ENCODE measurements at regions not wholly inside any gene's neighbourhood (a gene's known extent, or its start where the extent isn't known, plus 50 kb on each side); places are given as distances from the start of the nearest gene placed in this dataset.

DNA sequence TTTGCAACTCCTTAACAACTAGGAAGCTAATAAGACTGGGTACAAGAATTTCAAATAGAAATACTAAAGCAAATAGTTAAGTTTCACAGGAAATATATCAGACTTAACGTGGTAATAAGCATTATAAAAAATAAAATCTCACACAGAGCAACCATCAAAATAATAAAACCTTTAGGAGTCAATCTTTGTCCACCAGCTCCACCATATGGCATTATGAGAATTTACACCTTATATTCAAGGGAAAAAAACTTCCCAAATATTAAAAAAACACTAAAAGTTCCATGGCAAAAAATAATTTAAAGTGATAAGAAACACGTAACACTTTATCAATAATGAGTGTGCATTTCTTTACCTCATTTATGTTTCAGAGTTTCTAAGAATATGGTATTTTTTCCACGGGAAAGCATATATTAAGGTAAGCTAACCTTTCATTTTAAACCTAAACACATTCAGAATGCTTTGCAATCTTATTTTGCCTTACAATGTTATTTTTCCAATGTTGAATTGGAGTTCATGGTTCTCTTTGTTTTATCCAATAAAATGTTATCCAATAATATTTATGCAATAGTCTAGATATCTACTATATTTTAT lies 423.2 kb upstream of the SGCG start:
- Mint-ChIP-seq H3K36me3 (ENCODE audit: unreplicated experiment) (peaks cover 6% of the 10 kb centered on the region), H3K9me3 (ENCODE audit: unreplicated experiment) (no peaks in the 10 kb centered on the region), H3K27me3 (ENCODE audit: unreplicated experiment) (no peaks in the 10 kb centered on the region), H3K27ac (ENCODE audit: unreplicated experiment) (no peak overlapping the region), H3K4me3 (ENCODE audit: unreplicated experiment) (no peak overlapping the region), H3K4me1 (ENCODE audit: low read depth, unreplicated experiment) (no peaks in the 10 kb centered on the region)
- no peak for DNase-seq
- TF ChIP-seq, protein P1, sequence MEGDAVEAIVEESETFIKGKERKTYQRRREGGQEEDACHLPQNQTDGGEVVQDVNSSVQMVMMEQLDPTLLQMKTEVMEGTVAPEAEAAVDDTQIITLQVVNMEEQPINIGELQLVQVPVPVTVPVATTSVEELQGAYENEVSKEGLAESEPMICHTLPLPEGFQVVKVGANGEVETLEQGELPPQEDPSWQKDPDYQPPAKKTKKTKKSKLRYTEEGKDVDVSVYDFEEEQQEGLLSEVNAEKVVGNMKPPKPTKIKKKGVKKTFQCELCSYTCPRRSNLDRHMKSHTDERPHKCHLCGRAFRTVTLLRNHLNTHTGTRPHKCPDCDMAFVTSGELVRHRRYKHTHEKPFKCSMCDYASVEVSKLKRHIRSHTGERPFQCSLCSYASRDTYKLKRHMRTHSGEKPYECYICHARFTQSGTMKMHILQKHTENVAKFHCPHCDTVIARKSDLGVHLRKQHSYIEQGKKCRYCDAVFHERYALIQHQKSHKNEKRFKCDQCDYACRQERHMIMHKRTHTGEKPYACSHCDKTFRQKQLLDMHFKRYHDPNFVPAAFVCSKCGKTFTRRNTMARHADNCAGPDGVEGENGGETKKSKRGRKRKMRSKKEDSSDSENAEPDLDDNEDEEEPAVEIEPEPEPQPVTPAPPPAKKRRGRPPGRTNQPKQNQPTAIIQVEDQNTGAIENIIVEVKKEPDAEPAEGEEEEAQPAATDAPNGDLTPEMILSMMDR (IDR thresholded peaks at IDR 0.05; ENCODE audit: partially characterized antibody, unreplicated experiment) = no peak

DNA sequence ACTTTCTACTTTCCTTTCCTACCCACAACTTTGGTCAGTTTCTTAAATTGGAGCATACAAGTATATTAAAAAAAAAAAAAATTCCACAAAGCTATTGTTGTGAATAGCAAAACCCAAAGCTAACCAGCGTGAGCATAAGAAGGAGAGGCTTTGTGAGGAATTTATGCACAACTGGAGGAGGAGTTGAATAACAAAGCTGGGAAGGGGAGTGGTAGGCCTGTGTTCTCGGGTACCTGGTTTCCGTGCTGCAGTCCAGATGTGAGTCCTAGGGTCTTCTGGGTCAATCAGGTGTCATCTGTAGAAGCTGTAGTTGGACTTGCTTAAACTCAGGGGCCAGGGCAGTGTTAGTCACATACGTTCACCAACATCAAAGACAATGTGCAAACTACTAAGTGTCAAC lies 422.5 kb upstream of the SGCG start:
- H3K9me3 Mint-ChIP-seq (ENCODE audit: unreplicated experiment) = no peaks in the 10 kb centered on the region
- DNase-seq = no peak
- TF ChIP-seq, protein P1 (IDR thresholded peaks at IDR 0.05; ENCODE audit: partially characterized antibody, unreplicated experiment) = no peak
- no peak overlapping the region for H3K4me3 Mint-ChIP-seq (ENCODE audit: unreplicated experiment)
- H3K27me3 Mint-ChIP-seq (ENCODE audit: unreplicated experiment) = no peaks in the 10 kb centered on the region
- H3K4me1 Mint-ChIP-seq (ENCODE audit: low read depth, unreplicated experiment) = no peaks in the 10 kb centered on the region
- H3K27ac Mint-ChIP-seq (ENCODE audit: unreplicated experiment) = no peak overlapping the region
- H3K36me3 Mint-ChIP-seq (ENCODE audit: unreplicated experiment) = peaks cover 6% of the 10 kb centered on the region

DNA sequence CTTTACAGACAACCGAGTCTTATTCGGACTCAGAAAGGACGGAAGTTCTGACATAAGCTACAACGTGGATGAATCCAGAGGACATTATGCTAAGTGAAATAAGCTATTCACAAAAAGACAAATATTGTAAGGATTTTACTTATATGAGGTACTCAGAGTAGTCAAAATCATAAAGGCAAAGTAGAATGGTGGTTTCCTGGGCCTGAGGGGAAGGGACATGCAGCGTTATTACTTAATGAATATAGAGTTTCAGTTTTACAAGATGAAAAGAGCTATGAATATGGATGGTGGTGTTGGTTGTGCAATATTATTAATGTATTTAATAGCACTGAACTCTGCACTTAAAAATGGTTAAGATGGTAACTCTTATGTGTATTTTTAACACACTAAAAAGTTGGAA lies 419.1 kb upstream of the SGCG start:
- H3K4me3 Mint-ChIP-seq (ENCODE audit: unreplicated experiment) = no peak overlapping the region
- no peak for DNase-seq
- H3K27ac Mint-ChIP-seq (ENCODE audit: unreplicated experiment) = no peak overlapping the region
- H3K4me1 Mint-ChIP-seq (ENCODE audit: low read depth, unreplicated experiment) = peaks cover 4% of the 10 kb centered on the region
- TF ChIP-seq, protein P1 (IDR thresholded peaks at IDR 0.05; ENCODE audit: partially characterized antibody, unreplicated experiment) = no peak
- H3K36me3 Mint-ChIP-seq (ENCODE audit: unreplicated experiment) = no peaks in the 10 kb centered on the region
- H3K9me3 Mint-ChIP-seq (ENCODE audit: unreplicated experiment) = peaks cover 1% of the 10 kb centered on the region
- no peaks in the 10 kb centered on the region for H3K27me3 Mint-ChIP-seq (ENCODE audit: unreplicated experiment)

DNA sequence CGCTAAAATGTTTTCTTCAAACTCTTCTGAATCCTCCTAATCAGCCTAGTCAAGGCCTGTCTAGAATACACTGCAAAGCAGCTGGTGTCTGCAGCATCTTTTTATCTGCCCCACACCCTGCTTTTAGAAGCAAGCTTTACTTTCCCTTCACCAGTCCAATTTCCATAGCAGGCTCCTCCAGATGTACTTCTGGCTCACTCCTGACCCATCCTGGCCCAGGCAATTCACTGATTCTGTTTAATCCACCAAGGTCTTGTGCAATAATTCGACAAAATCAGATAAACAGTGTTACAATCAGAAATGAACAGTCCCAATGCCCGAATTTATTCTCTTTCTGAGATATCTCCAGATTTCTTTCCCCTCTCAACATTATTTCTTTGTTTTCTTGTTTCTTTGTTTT lies 415.2 kb upstream of the SGCG start:
- Mint-ChIP-seq H3K27ac (ENCODE audit: unreplicated experiment) (no peak overlapping the region), H3K27me3 (ENCODE audit: unreplicated experiment) (peaks cover under 1% of the 10 kb centered on the region), H3K4me3 (ENCODE audit: unreplicated experiment) (no peak overlapping the region), H3K36me3 (ENCODE audit: unreplicated experiment) (no peaks in the 10 kb centered on the region), H3K4me1 (ENCODE audit: low read depth, unreplicated experiment) (peaks cover 4% of the 10 kb centered on the region), H3K9me3 (ENCODE audit: unreplicated experiment) (peaks cover 1% of the 10 kb centered on the region)
- DNase-seq = no peak
- TF ChIP-seq, protein P1 (IDR thresholded peaks at IDR 0.05; ENCODE audit: partially characterized antibody, unreplicated experiment) = no peak

DNA sequence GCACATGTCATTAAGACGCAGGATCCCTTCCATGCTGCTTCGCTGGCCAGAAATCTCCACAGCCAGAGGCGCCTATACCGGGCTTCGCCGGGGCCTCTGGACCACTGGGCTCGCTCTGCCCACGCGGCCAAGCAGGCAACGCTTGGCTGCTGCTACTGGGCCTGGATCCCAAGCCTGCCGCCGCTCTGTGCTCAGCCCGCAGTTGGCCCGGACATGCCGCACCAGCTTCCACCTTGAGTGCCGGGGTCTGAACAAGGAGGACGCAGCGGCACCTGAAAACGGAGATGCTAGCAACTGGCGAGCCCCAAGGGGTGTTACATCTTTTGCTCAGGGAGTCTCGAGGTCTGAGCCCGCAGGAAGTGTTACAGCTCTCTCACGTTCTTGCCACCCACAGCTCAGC lies 409.9 kb upstream of the SGCG start:
- H3K4me1 Mint-ChIP-seq (ENCODE audit: low read depth, unreplicated experiment) = peaks cover 3% of the 10 kb centered on the region
- no peak for DNase-seq
- H3K4me3 Mint-ChIP-seq (ENCODE audit: unreplicated experiment) = no peak overlapping the region
- H3K27ac Mint-ChIP-seq (ENCODE audit: unreplicated experiment) = no peak overlapping the region
- TF ChIP-seq, protein P1 (IDR thresholded peaks at IDR 0.05; ENCODE audit: partially characterized antibody, unreplicated experiment) = no peak
- H3K9me3 Mint-ChIP-seq (ENCODE audit: unreplicated experiment) = peaks cover 3% of the 10 kb centered on the region
- H3K27me3 Mint-ChIP-seq (ENCODE audit: unreplicated experiment) = peaks cover 2% of the 10 kb centered on the region
- no peaks in the 10 kb centered on the region for H3K36me3 Mint-ChIP-seq (ENCODE audit: unreplicated experiment)

All from glutamatergic neuron (in vitro differentiated cells).